Skeletal muscle tissue (tissue), 3 donors: ENCODE measurements at regions not wholly inside any gene's neighbourhood (a gene's known extent, or its start where the extent isn't known, plus 50 kb on each side); places are given as distances from the start of the nearest gene placed in this dataset.

Experiments used
- H3K27ac ChIP-seq: one replicate; pipeline ENCODE4 v1.7.0; 2013; ENCODE audit warnings: mild to moderate bottlenecking, low read depth, low read length, inconsistent platforms
- H3K27me3 ChIP-seq, 3 donors: one replicate each; pipeline ENCODE4 v1.7.0; 2013; ENCODE audit warnings: low read length in 3 of 3; ENCODE audit not compliant: control insufficient read depth in 3 of 3, insufficient read depth in 3 of 3
- H3K36me3 ChIP-seq, 3 donors: one replicate each; pipeline ENCODE4 v1.7.0; 2013; ENCODE audit warnings: low read length in 3 of 3; ENCODE audit not compliant: control insufficient read depth in 3 of 3, insufficient read depth in 3 of 3
- H3K4me1 ChIP-seq, 3 donors: one replicate each; pipeline ENCODE4 v1.7.0; 2013; ENCODE audit warnings: low read length in 3 of 3, mild to moderate bottlenecking in 3 of 3; ENCODE audit not compliant: control insufficient read depth in 3 of 3, insufficient read depth in 3 of 3
- H3K4me3 ChIP-seq, 3 donors: one replicate each; pipeline ENCODE4 v1.7.0; 2013; ENCODE audit warnings: low read length in 3 of 3
- H3K9ac ChIP-seq, 3 donors: one replicate each; pipeline ENCODE4 v1.7.0; 2013; ENCODE audit warnings: low read length in 3 of 3, mild to moderate bottlenecking in 3 of 3, moderate library complexity in 2 of 3, low read depth in 1 of 3
- H3K9me3 ChIP-seq, 3 donors: one replicate each; pipeline ENCODE4 v1.7.0; 2013; ENCODE audit warnings: low read length in 3 of 3; ENCODE audit not compliant: control insufficient read depth in 3 of 3
- donor health status: Osteomylitis.

DNA sequence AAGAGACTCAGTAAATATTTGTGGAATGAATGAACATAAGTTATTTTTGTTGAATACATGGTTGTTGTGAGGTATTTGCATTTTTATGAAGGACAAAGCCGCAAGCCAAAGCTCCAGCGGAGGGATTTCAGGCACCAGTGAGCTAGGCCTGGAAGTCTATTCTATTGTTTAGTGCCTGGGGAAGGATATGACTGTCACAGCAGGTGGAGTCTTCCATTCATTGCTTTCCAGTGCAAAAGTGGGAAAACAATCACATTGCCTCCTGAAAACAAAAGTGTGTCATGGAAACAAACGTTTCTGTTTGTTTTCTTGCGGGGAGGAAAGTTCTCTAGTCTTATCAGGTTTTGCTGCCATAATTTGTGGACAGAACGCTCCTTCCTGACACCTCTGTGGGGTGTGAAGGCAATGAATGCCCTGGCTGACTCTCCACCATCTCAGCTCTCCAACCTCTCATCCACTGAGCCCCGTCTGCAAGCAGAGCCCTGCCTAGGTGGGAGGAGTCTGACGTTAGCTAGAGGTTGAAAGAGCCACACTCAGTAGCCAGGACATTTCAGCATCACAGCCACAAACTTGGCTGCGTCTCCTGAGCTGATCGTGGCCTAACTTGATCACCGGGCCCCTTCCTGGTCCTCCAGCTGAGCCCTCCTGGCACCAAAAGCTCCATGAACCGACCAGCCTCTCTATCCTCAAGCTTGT lies 739.1 kb downstream of the MATN1 start:
- peak overlapping the region; percentile 59 for H3K27ac ChIP-seq
- peaks cover 0 to 8% (median 6%) of the 10 kb centered on the region in 3 donors for H3K27me3 ChIP-seq
- H3K36me3 ChIP-seq, result no peaks in the 10 kb centered on the region
- H3K9me3 ChIP-seq, result no peaks in the 10 kb centered on the region
- no peak overlapping the region for H3K9ac ChIP-seq
- peaks cover 0 to 11% (median 2%) of the 10 kb centered on the region in 3 donors for H3K4me1 ChIP-seq
- no peak overlapping the region for H3K4me3 ChIP-seq

DNA sequence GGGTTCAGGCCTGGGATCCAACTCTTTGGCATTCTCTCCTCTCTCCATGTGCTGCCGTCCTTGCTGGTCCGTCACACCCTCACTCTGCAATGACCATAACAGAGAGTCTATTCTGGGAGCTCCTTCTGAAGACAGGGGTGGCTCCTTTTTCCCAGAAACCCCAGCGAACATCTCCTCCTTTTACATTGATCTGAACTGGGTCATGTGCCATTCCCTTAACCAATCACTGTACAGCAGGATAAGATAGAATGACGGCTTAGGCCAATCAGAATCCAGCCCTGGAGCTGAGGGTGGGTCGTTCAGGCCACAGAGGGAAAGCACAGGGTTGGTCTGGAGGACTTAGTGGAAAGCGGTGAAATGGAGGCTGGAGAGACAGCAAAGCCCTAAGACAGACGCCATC lies 740.1 kb downstream of the MATN1 start:
- Histone ChIP-seq H3K27me3 (peaks cover 0 to 8% (median 6%) of the 10 kb centered on the region in 3 donors), H3K9ac (no peak overlapping the region), H3K27ac (no peak overlapping the region), H3K9me3 (no peaks in the 10 kb centered on the region), H3K36me3 (no peaks in the 10 kb centered on the region), H3K4me1 (peaks cover 0 to 11% (median 2%) of the 10 kb centered on the region in 3 donors), H3K4me3 (no peak overlapping the region)

GRCh38 chr1:29981586-29982239 lies 741.7 kb downstream of the MATN1 start:
- peaks cover 0 to 8% (median 6%) of the 10 kb centered on the region in 3 donors for H3K27me3 ChIP-seq
- H3K4me1 ChIP-seq, result peaks cover 0 to 11% (median 2%) of the 10 kb centered on the region in 3 donors
- no peak overlapping the region for H3K27ac ChIP-seq

GRCh38 chr1:29977550-29977949 lies 741.2 kb downstream of the PTPRU start:
- Histone ChIP-seq H3K9me3 (peaks cover 0 to 5% (median 0%) of the 10 kb centered on the region in 3 donors), H3K36me3 (no peaks in the 10 kb centered on the region), H3K4me3 (no peak overlapping the region), H3K9ac (no peak overlapping the region), H3K4me1 (no peaks in the 10 kb centered on the region), H3K27ac (no peak overlapping the region), H3K27me3 (peaks cover 0 to 8% (median 6%) of the 10 kb centered on the region in 3 donors)

More at GRCh38 chr1:29981586-29982239, 741.7 kb downstream of the MATN1 start:
- no peaks in the 10 kb centered on the region for H3K36me3 ChIP-seq
- H3K9me3 ChIP-seq, result peaks cover 0 to 5% (median 0%) of the 10 kb centered on the region in 3 donors
- no peak overlapping the region for H3K9ac ChIP-seq
- no peak overlapping the region for H3K4me3 ChIP-seq

GRCh38 chr1:29975036-29975694 lies 738.8 kb downstream of the PTPRU start:
- Histone ChIP-seq H3K36me3 (no peaks in the 10 kb centered on the region), H3K4me3 (no peak overlapping the region), H3K27me3 (peaks cover 0 to 9% (median 8%) of the 10 kb centered on the region in 3 donors), H3K9ac (no peak overlapping the region), H3K27ac (no peak overlapping the region), H3K4me1 (no peaks in the 10 kb centered on the region), H3K9me3 (peaks cover 0 to 5% (median 0%) of the 10 kb centered on the region in 3 donors)

- peaks cover 0 to 16% (median 14%) of the 10 kb centered on the region in 3 donors for H3K27me3 ChIP-seq
- no peak overlapping the region for H3K27ac ChIP-seq
- H3K4me1 ChIP-seq, result no peaks in the 10 kb centered on the region
- no peak overlapping the region for H3K9ac ChIP-seq
- H3K4me3 ChIP-seq, result no peak overlapping the region
- H3K9me3 ChIP-seq, result peaks cover 0 to 5% (median 2%) of the 10 kb centered on the region in 3 donors
- H3K36me3 ChIP-seq, result no peaks in the 10 kb centered on the region
Measured at GRCh38 chr1:29974316-29974724, 738.0 kb downstream of the PTPRU start.

DNA sequence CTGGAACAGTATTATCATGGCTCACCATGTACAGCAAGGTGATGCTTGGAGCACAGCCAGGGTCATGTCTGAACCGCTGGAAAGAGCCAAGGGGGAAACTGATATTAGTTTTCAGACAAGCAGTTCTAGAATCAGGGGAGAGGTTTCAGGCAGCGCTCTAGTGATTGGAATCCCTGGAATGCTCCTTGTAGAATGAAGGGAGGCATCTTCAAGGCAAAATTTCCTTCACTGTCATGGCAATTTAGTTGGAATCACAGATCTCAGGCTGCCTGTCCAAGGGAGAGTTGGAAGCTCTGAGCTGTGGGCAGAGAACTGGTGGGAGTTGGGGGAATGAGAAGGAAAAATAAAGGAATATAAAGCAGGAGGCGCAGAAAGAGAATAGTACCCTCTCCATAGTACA lies 737.1 kb downstream of the PTPRU start:
- Histone ChIP-seq H3K27ac (no peak overlapping the region), H3K9ac (no peak overlapping the region), H3K36me3 (no peaks in the 10 kb centered on the region), H3K9me3 (peaks cover 0 to 5% (median 4%) of the 10 kb centered on the region in 3 donors), H3K4me1 (no peaks in the 10 kb centered on the region), H3K27me3 (peaks cover 0 to 17% (median 16%) of the 10 kb centered on the region in 3 donors), H3K4me3 (no peak overlapping the region)

DNA sequence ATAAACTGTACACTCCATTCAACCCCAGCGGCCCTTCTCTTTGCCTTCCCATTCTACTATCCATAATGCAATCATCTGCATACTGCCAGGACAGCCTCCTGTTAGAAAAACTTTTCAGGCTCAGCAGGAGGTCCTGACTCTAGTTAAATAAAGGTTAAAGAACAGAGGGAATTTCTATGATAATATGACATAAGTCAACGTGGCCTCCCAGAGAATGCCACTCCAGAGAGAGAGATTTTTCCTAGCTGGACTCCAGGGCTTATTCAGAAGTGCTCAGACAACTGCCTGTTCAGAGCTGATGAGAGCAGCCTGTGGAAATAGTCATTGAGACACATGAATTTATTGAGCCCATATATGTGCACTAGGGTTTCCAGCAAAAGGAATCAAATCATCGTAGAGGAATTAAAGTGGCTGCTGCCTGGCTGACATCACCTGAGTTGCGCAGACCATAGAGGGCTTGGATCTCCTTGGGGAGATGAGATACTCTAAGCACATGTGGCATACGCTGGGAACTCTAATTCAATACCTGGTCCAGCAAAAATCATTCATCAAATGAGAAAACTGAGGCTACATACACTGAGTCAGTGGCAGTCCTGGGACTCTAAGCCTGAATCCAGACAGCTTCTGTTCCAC lies 736.2 kb downstream of the PTPRU start:
- Histone ChIP-seq H3K4me3 (no peak overlapping the region), H3K9me3 (peaks cover 0 to 4% (median 1%) of the 10 kb centered on the region in 3 donors), H3K27ac (no peak overlapping the region), H3K36me3 (no peaks in the 10 kb centered on the region), H3K4me1 (no peaks in the 10 kb centered on the region), H3K9ac (no peak overlapping the region), H3K27me3 (peaks cover 0 to 21% (median 16%) of the 10 kb centered on the region in 3 donors)

DNA sequence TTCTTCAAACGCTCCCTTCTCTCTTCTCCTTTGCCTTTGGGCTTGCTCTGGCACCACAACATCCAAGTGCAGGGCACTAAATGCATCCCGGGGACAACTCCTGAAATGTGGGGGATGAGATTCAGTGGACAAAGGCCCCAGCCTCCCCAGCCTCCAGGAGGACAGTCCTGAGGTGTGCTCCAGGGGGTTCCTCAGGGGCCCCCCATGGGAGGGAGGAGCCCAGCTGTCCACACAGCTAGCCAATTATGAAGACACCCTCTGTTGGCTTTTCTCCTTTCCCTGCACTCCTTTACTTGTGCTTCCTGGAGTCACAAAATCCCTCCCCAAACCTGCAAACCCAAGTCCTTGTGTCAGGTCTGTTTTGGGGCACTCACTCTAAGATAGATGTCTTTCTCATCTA lies 735.4 kb downstream of the PTPRU start:
- no peaks in the 10 kb centered on the region for H3K36me3 ChIP-seq
- no peaks in the 10 kb centered on the region for H3K4me1 ChIP-seq
- H3K9ac ChIP-seq, result no peak overlapping the region
- no peak overlapping the region for H3K4me3 ChIP-seq
- peaks cover 0 to 4% (median 0%) of the 10 kb centered on the region in 3 donors for H3K9me3 ChIP-seq
- peaks cover 0 to 29% (median 20%) of the 10 kb centered on the region in 3 donors for H3K27me3 ChIP-seq
- no peak overlapping the region for H3K27ac ChIP-seq
